Central memory CD4-positive, alpha-beta T cell (primary cell): ENCODE measurements at regions not wholly inside any gene's neighbourhood (a gene's known extent, or its start where the extent isn't known, plus 50 kb on each side); places are given as distances from the start of the nearest gene placed in this dataset.

ENCODE experiments used
- DNase-seq: peaks from one replicate; pipeline ENCODE4 v3.0.0; 2022

- no peak for DNase-seq
These were observed 694.6 kb downstream of the CPS1 start for GRCh38 chr2:211251016-211251415.

GRCh38 chr2:211258646-211259335, 702.4 kb downstream of the CPS1 start:
- DNase-seq = no peak

- DNase-seq = no peak
These were observed 703.6 kb downstream of the CPS1 start for GRCh38 chr2:211259831-211260476.

GRCh38 chr2:211270257-211270656, 713.9 kb downstream of the CPS1 start:
- DNase-seq = no peak

- DNase-seq = no peak
These were observed 725.2 kb downstream of the CPS1 start for GRCh38 chr2:211281430-211282073.

- no peak for DNase-seq
These were observed 746.3 kb downstream of the CPS1 start for GRCh38 chr2:211302676-211303075.

GRCh38 chr2:211306929-211307328, 750.5 kb downstream of the CPS1 start:
- DNase-seq = no peak
